ENCODE measurements at regions not wholly inside any gene's neighbourhood (a gene's known extent, or its start where the extent isn't known, plus 50 kb on each side); places are given as distances from the start of the nearest gene placed in this dataset.

DNA sequence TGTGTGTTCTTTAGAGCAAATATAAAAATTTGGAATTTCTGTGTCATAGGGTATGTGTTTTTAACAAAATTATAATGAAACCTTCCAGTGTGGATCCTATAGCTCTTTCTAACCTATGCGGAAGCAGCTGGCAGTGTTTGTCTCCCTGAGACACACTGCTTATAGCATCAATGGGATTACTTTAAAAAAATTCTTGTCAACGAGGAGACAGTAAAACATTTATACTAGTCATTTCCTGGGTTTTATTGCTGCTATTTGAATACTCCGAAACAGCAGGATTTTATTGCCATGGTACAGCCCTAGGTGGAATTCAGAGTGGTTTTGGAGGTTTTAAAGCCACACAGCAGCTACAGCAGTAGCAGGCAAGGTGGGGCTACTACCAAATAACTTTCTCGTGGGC, 145.1 kb upstream of the IL1RAPL2 start:
- TF ChIP-seq POLR2A (IDR thresholded peaks at IDR 0.05) (no peak), EP300 (IDR thresholded peaks at IDR 0.05) (no peak)
- TF ChIP-seq, protein P1, sequence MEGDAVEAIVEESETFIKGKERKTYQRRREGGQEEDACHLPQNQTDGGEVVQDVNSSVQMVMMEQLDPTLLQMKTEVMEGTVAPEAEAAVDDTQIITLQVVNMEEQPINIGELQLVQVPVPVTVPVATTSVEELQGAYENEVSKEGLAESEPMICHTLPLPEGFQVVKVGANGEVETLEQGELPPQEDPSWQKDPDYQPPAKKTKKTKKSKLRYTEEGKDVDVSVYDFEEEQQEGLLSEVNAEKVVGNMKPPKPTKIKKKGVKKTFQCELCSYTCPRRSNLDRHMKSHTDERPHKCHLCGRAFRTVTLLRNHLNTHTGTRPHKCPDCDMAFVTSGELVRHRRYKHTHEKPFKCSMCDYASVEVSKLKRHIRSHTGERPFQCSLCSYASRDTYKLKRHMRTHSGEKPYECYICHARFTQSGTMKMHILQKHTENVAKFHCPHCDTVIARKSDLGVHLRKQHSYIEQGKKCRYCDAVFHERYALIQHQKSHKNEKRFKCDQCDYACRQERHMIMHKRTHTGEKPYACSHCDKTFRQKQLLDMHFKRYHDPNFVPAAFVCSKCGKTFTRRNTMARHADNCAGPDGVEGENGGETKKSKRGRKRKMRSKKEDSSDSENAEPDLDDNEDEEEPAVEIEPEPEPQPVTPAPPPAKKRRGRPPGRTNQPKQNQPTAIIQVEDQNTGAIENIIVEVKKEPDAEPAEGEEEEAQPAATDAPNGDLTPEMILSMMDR (IDR thresholded peaks at IDR 0.05), result no peak
